ENCODE measurements at regions not wholly inside any gene's neighbourhood (a gene's known extent, or its start where the extent isn't known, plus 50 kb on each side); places are given as distances from the start of the nearest gene placed in this dataset.

GRCh38 chr6:17012421-17013225, 89.2 kb upstream of the STMND1 start:
- WGBS, 4 donors: 36 to 47% (median 40%) methylated on average over 12 of the region's 12 CpGs

DNA sequence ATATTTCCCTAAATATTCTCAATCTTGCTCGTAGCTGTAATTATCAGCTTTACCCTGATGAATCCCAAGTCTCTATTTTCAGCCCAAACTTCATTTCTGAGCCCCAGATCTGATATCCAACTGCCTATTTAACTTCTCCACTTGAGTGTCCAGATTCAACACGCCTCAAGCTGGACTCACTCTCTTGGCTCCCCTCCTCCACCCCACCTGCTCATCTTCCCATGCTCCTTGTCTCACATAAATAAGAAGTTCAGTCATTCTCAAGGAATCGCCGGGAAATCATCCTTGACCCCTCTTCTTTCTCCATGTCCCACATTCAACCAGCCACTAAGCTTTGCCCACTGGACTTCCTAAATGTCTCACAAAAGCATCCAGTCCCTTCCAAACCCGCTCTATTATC, 89.9 kb upstream of the STMND1 start:
- no peak for TF ChIP-seq CTCF (IDR thresholded peaks at IDR 0.05)
- no peak for TF ChIP-seq POLR2A (IDR thresholded peaks at IDR 0.05)
- Histone ChIP-seq H3K4me3 (no peak overlapping the region), H3K4me1 (replicated peaks in 1 of 2) (no peaks in the 10 kb centered on the region), H3K27ac (no peak overlapping the region), H3K27me3 (no peaks in the 10 kb centered on the region), H3K36me3 (replicated peaks in 1 of 2) (no peaks in the 10 kb centered on the region), H3K9me3 (replicated peaks in 1 of 3) (no peaks in the 10 kb centered on the region)
- intact Hi-C loops (cut with DNase I): no loop called here
- DNase-seq: no peak
- WGBS, 4 donors: 62 to 72% (median 68%) methylated on average over 5 of the region's 5 CpGs

More at GRCh38 chr6:17012421-17013225, 89.2 kb upstream of the STMND1 start:
- TF ChIP-seq POLR2A (IDR thresholded peaks at IDR 0.05) (no peak), CTCF (IDR thresholded peaks at IDR 0.05) (no peak)
- H3K27ac ChIP-seq: no peak overlapping the region
- intact Hi-C loops (cut with DNase I): no loop called here
- no peaks in the 10 kb centered on the region for H3K27me3 ChIP-seq
- no peaks in the 10 kb centered on the region for H3K36me3 ChIP-seq (replicated peaks in 1 of 2)
- no peak for DNase-seq
- H3K4me3 ChIP-seq: no peak overlapping the region
- no peaks in the 10 kb centered on the region for H3K9me3 ChIP-seq (replicated peaks in 1 of 3)
- H3K4me1 ChIP-seq (replicated peaks in 1 of 2): no peaks in the 10 kb centered on the region

DNA sequence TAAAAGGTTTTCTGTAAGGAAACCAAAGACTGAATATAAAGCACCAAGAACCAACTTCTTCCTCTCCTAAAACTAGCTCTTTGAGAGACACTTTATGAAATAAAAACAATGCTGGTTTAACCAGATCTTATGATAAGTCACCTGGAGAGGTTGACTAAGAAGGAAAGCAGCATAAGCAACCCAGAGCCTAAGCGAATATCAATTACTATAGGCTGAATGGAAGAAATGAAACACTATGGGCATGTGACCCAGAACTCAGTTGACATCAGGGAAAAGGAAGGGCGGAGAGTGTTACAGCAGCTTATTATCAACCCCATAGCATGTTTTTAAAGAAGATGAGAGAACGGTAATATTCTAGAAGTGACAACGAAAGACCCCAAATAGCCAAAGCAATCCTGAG, 94.1 kb upstream of the STMND1 start:
- H3K27me3 ChIP-seq: no peaks in the 10 kb centered on the region
- intact Hi-C loops (cut with DNase I): no loop called here
- no peaks in the 10 kb centered on the region for H3K36me3 ChIP-seq (replicated peaks in 1 of 2)
- WGBS, 4 donors: 88 to 92% (median 88%) methylated on average over 4 of the region's 4 CpGs
- TF ChIP-seq POLR2A (IDR thresholded peaks at IDR 0.05) (no peak), CTCF (IDR thresholded peaks at IDR 0.05) (no peak)
- no peaks in the 10 kb centered on the region for H3K4me1 ChIP-seq (replicated peaks in 1 of 2)
- no peaks in the 10 kb centered on the region for H3K9me3 ChIP-seq (replicated peaks in 1 of 3)
- no peak overlapping the region for H3K4me3 ChIP-seq
- no peak overlapping the region for H3K27ac ChIP-seq
- no peak for DNase-seq

- H3K4me3 ChIP-seq: no peak overlapping the region
- H3K27ac ChIP-seq: no peak overlapping the region
- no peaks in the 10 kb centered on the region for H3K36me3 ChIP-seq (replicated peaks in 1 of 2)
- no peaks in the 10 kb centered on the region for H3K4me1 ChIP-seq (replicated peaks in 1 of 2)
- no peak for TF ChIP-seq CTCF (IDR thresholded peaks at IDR 0.05)
- no peak for TF ChIP-seq POLR2A (IDR thresholded peaks at IDR 0.05)
- WGBS, 4 donors: 69 to 79% (median 71%) methylated on average over 4 of the region's 4 CpGs
- H3K9me3 ChIP-seq (replicated peaks in 1 of 3): no peaks in the 10 kb centered on the region
- no peaks in the 10 kb centered on the region for H3K27me3 ChIP-seq
- intact Hi-C loops (cut with DNase I): no loop called here
- DNase-seq: no peak
Measured at GRCh38 chr6:17006543-17006942, 95.3 kb upstream of the STMND1 start.

Data from adrenal gland (tissue), 9 donors.